ENCODE measurements at regions not wholly inside any gene's neighbourhood (a gene's known extent, or its start where the extent isn't known, plus 50 kb on each side); places are given as distances from the start of the nearest gene placed in this dataset.

GRCh38 chr20:58162986-58163385 lies 65.5 kb downstream of the ANKRD60 start:
- no peak for TF ChIP-seq CTCF (IDR thresholded peaks at IDR 0.05; ENCODE audit: low read depth, low read length)
- no peak for DNase-seq
- Histone ChIP-seq H3K4me3 (ENCODE audit: low read depth, low read length) (no peak overlapping the region), H3K27me3 (ENCODE audit: insufficient read depth, low read depth, severe bottlenecking) (no peaks in the 10 kb centered on the region), H3K9me3 (ENCODE audit: severe bottlenecking) (no peaks in the 10 kb centered on the region), H3K36me3 (no peaks in the 10 kb centered on the region), H3K27ac (no peak overlapping the region)

- H3K4me3 ChIP-seq (ENCODE audit: low read depth, low read length): no peak overlapping the region
- TF ChIP-seq CTCF (IDR thresholded peaks at IDR 0.05; ENCODE audit: low read depth, low read length): no peak
- no peak for DNase-seq
- no peaks in the 10 kb centered on the region for H3K9me3 ChIP-seq (ENCODE audit: severe bottlenecking)
- no peak overlapping the region for H3K27ac ChIP-seq
- H3K27me3 ChIP-seq (ENCODE audit: insufficient read depth, low read depth, severe bottlenecking): no peaks in the 10 kb centered on the region
- H3K36me3 ChIP-seq: no peaks in the 10 kb centered on the region
Observed at GRCh38 chr20:58161192-58161591, 67.3 kb downstream of the ANKRD60 start.

- DNase-seq: no peak
- Histone ChIP-seq H3K4me3 (ENCODE audit: low read depth, low read length) (no peak overlapping the region), H3K9me3 (ENCODE audit: severe bottlenecking) (no peaks in the 10 kb centered on the region), H3K27me3 (ENCODE audit: insufficient read depth, low read depth, severe bottlenecking) (no peaks in the 10 kb centered on the region), H3K27ac (no peak overlapping the region), H3K36me3 (no peaks in the 10 kb centered on the region)
- no peak for TF ChIP-seq CTCF (IDR thresholded peaks at IDR 0.05; ENCODE audit: low read depth, low read length)
Observed at GRCh38 chr20:58160451-58161061, 67.9 kb downstream of the ANKRD60 start.

GRCh38 chr20:58155148-58155925 lies 73.1 kb downstream of the ANKRD60 start:
- H3K4me3 ChIP-seq (ENCODE audit: low read depth, low read length): no peak overlapping the region
- no peak for TF ChIP-seq CTCF (IDR thresholded peaks at IDR 0.05; ENCODE audit: low read depth, low read length)
- H3K27ac ChIP-seq: no peak overlapping the region
- no peaks in the 10 kb centered on the region for H3K36me3 ChIP-seq
- no peak for DNase-seq
- no peaks in the 10 kb centered on the region for H3K9me3 ChIP-seq (ENCODE audit: severe bottlenecking)
- no peaks in the 10 kb centered on the region for H3K27me3 ChIP-seq (ENCODE audit: insufficient read depth, low read depth, severe bottlenecking)

GRCh38 chr20:58154113-58154512 lies 74.3 kb downstream of the ANKRD60 start:
- Histone ChIP-seq H3K9me3 (ENCODE audit: severe bottlenecking) (no peaks in the 10 kb centered on the region), H3K27me3 (ENCODE audit: insufficient read depth, low read depth, severe bottlenecking) (no peaks in the 10 kb centered on the region), H3K4me3 (ENCODE audit: low read depth, low read length) (no peak overlapping the region), H3K27ac (no peak overlapping the region), H3K36me3 (no peaks in the 10 kb centered on the region)
- DNase-seq: no peak
- no peak for TF ChIP-seq CTCF (IDR thresholded peaks at IDR 0.05; ENCODE audit: low read depth, low read length)

All from WERI-Rb-1 (cell line).